Urothelium cell line (cell line): ENCODE measurements at regions not wholly inside any gene's neighbourhood (a gene's known extent, or its start where the extent isn't known, plus 50 kb on each side); places are given as distances from the start of the nearest gene placed in this dataset.
A peak's percentile ranks its signal among the peaks of the same experiment; 100 is the strongest.
"Not testable (repeated sequence)": the region's sequence is repeated elsewhere in the genome, so short reads cannot be mapped to it uniquely, and the experiment has no call there.

Experiments used
- DNase-seq: peaks from one replicate; pipeline ENCODE4 v3.0.0; 2011; ENCODE audit warnings: low spot score, mixed read lengths
- FAIRE-seq: peaks from 2 replicates; lab custom pipeline; 2011; peaks lifted over from hg19 to GRCh38; lab: Jason Lieb, UNC

DNA sequence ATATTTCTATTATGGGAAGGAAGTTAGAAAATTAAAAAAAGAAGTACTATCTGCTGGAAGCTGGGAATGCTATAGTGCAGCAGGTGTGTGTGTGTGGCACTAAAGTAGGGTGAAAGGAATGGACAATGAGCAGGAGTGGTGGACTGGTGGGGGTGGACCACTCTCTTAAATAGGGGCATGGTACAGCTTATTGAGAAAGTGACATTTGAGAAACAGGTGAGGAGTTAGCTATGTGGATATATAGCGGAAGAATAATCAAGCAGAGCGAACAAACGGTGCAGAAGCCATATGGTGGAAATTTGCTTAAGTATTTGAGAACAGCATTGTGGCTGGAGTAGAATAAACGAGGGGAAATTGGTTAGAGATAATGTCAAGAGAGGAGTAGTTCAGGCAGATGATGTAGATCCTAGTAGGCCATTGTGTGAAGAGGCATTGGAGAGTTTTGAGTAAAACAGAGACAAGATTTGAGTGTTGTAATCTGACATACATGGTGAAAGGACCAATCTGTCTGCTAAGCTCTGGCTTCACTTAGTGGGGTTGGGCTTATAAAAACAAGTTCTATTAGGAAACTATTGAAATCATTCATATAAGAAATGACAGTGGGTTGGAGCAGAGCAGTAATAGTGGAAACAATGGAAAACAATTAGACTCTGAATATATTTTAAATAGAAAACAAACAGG is 149.2 kb upstream of the SYT10 start:
- FAIRE-seq: no peak
- no peak for DNase-seq

DNA sequence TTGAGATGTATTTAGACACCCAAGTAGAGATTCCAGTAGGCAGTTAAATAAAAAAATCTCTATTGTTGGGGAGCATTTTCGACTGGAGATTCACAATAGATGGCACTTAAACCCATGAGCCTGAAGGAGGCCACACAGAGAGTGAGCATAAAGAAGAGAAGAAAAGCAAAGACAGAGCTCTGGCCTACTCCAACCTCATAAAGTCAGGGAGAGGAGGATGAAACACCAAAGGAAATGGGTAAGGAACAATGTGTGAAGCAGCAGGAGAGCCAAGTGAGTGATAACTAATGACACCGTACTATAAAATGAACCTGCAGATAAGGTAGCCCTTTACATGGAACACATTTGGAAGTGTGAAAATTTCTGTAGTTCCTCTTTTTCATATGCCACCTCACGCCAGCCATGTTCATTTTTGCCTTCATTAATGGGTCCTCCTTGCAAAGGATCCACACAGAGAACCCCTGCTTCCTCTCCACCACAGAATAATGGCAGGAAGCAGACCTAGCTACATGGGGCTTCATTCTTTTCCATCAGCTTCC is 150.0 kb upstream of the SYT10 start:
- FAIRE-seq (no peak), DNase-seq (no peak)

DNA sequence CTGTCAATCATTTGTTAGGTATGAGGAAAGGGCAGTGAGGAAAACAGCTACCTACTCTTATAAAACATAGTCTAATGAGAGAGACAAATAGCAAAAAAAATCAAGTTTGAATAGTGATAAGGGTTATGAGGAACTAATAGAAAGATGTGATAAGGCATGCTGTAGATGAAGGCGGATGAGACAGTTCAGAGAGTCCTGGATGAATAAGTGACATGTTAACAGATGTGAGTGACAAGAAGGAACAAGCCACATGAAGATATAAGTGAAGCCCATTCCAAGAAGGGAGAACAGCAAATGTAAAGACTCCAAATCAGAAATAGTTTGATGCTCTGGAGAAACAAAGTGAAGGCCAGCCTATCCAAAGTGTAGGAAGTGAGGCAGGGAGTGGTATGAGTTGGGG is 154.1 kb upstream of the SYT10 start:
- FAIRE-seq: no peak
- no peak for DNase-seq

- FAIRE-seq (no peak), DNase-seq (no peak)
Observed at GRCh38 chr12:33596061-33596460, 156.4 kb upstream of the SYT10 start.

GRCh38 chr12:33596814-33597213 is 157.2 kb upstream of the SYT10 start:
- no peak for FAIRE-seq
- DNase-seq: no peak

GRCh38 chr12:33602515-33602914 is 162.9 kb upstream of the SYT10 start:
- DNase-seq (no peak), FAIRE-seq (no peak)

DNA sequence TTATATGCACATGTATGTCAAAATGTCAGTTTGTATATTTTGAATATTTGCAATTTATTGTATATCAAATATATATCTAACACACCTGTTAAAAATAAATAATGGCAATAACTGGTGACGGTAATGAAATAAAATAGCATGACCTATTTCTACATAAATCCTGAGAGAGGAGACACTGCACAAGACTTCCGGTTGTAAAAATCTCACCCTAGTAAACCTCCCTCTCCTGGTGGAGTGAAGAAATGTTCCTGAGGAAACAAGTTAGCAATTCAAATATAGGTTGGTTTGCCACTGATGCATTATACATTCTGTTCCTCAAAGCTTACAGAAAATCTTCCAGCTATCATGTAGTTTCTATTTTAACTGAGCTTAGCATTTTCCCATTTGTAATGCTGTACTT is 166.1 kb upstream of the SYT10 start:
- FAIRE-seq (no peak), DNase-seq (peak; percentile 19)

DNA sequence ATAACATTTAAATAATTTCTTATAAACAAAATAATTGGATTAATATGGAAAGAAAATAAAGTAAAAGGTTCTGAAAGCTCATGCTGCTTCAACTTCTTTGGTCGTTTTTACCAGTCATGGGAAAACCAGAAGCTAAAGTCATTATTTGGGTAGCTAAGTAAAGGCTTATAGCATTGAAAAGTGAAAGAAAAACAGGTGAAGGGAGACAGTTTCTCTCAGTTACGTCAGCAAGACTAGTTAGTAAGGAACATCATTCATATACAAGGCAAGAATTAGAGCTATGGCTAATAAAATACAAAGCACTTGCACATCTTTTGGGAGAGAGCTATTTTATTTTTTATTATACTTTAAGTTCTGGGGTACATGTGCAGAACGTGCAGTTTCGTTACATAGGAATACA is 170.3 kb upstream of the SYT10 start:
- DNase-seq: no peak
- FAIRE-seq: no peak

- DNase-seq (no peak), FAIRE-seq (no peak)
Observed at GRCh38 chr12:33614630-33615029, 175.0 kb upstream of the SYT10 start.

GRCh38 chr12:33617218-33617617 is 177.6 kb upstream of the SYT10 start:
- no peak for DNase-seq
- FAIRE-seq: no peak

DNA sequence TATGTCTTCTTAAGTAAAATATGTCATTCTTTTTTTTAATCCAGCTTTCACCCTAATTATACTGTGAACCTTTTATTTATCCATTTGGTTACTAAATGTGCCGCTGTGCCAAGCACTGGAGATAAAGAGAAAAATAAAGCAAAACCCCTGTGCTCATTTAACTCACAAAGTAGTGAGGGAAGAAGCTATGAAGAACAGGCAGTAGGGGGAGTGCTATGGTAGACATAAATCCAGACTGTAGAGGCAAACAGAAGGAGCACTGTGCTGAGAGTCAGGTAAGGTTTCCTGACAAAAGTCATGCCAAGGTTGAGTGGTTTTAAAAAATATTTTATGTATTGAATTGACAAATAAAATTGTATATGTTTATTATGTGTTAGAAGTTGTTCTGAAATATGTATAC is 188.5 kb upstream of the SYT10 start:
- FAIRE-seq (no peak), DNase-seq (no peak)

GRCh38 chr12:33634544-33634943 is 194.9 kb upstream of the SYT10 start:
- no peak for FAIRE-seq

DNA sequence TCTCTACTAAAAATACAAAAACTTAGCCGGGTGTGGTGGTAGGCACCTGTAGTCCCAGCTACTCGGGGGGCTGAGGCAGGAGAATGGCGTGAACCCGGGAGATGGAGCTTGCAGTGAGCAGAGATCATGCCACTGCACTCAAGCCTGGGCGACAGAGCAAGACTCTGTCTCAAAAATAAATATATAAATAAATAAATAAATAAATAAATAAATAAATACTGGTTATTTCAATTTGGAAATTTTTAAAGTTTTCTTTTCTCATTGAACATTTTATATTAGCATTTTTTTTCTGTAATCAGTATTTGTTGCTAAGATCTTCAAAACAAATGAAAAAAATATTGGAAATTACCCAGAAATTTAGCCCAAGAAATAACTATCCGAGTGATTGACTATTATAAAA is 197.3 kb upstream of the SYT10 start:
- not testable (repeated sequence) for FAIRE-seq, DNase-seq

More at GRCh38 chr12:33634544-33634943, 194.9 kb upstream of the SYT10 start:
- no peak for DNase-seq

DNA sequence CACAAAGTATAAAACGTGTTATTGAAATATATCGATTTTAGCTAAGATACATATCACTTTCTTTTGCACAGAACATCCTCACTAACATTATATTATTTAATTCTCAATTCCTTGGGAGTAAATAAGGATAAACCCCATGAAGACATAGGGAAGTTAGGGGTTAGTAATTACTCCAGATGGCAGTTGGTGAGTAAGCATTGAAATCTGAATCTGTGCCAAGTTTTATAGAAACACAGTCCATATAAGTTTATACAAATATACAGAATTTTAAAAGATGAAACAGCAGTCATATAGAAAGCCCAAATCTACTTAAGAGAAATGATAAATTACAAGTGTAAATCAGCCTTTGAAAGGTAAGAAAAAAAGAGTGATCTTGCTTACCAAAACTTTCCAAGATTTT is 200.4 kb upstream of the SYT10 start:
- FAIRE-seq (no peak), DNase-seq (no peak)

DNA sequence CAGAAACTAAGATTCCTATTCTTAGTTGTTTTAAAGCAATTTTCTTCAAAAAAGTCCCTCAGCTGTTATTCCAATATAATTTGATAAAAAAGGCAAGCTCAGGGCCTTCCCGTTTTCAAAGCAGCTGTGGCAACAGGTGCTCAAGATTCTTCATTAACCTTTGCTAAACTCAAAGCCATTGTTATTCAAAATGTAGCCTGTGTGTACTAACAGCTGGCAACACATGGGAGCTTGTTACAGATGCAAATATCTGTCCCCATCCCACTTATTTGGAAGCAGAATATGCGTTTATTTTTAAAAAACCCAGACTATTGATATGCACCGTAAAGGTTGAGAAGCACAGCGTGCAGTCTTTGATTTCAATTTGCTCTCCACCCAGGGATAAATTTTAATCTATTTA is 210.4 kb upstream of the SYT10 start:
- no peak for FAIRE-seq
- DNase-seq: no peak

DNA sequence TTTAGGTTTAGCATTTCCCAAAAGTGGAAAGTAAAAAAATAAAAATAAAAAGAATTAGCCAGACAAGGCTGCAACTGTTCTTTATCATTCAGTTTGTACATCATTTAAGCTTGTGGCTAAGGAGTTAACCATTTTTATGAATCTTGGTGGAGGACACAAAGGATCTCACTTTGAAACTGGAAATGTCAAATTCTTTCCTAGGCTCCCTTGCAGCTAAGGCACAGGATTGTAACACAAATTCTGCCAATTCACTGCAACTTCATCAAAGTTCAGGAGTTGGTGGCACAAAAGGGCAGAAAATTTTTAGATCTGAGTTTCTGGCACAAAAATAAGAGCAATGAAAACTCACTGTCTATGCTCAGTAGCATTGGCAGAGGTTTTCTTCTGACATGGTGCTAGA is 211.2 kb upstream of the SYT10 start:
- DNase-seq (no peak), FAIRE-seq (no peak)

GRCh38 chr12:33653362-33653761 is 213.7 kb upstream of the SYT10 start:
- no peak for DNase-seq
- no peak for FAIRE-seq

- DNase-seq (no peak), FAIRE-seq (no peak)
Observed at GRCh38 chr12:33654313-33654712, 214.7 kb upstream of the SYT10 start.

GRCh38 chr12:33663000-33663654 is 223.5 kb upstream of the SYT10 start:
- FAIRE-seq (no peak), DNase-seq (no peak)

DNA sequence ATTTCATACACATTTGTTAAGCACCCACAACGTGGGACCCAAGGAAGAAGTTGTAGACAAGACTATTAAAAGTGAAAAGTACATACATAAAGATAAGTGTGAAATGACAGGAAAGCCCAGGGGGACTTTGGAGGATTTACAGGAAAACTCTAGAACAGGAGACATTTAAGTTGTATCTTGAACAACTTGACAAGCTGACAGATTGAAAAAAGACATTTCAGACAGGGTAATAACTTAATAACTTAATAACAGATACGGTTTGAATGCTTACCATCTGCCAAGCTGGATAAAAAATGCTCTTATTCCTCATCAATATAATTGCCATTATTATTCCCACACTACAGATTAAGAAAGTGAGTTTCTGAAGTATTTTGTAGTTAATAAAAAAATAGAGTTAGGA is 229.7 kb upstream of the SYT10 start:
- FAIRE-seq: no peak
- no peak for DNase-seq

DNA sequence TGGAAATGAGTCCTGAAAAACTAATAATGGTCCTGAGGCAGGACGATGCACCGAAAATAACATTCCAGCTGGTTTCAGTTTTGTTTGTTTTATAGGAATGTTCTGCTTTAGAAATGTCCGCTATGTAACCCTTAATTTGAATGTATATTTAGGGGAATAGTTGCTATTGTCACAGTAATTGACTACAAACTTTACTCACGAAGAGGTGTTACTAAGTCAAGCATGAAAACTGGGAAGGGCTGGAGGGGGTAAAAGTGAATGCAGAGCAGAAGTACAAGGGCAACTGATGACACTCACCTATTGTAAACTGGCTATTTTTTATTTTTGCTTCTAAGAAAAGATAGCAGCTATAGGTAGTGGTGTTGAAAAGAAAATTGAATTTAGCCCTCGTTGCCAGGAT is 230.7 kb upstream of the SYT10 start:
- DNase-seq (no peak), FAIRE-seq (no peak)

- DNase-seq (no peak), FAIRE-seq (no peak)
Observed at GRCh38 chr12:33671676-33672075, 232.1 kb upstream of the SYT10 start.
